ENCODE measurements at regions not wholly inside any gene's neighbourhood (a gene's known extent, or its start where the extent isn't known, plus 50 kb on each side); places are given as distances from the start of the nearest gene placed in this dataset.

DNA sequence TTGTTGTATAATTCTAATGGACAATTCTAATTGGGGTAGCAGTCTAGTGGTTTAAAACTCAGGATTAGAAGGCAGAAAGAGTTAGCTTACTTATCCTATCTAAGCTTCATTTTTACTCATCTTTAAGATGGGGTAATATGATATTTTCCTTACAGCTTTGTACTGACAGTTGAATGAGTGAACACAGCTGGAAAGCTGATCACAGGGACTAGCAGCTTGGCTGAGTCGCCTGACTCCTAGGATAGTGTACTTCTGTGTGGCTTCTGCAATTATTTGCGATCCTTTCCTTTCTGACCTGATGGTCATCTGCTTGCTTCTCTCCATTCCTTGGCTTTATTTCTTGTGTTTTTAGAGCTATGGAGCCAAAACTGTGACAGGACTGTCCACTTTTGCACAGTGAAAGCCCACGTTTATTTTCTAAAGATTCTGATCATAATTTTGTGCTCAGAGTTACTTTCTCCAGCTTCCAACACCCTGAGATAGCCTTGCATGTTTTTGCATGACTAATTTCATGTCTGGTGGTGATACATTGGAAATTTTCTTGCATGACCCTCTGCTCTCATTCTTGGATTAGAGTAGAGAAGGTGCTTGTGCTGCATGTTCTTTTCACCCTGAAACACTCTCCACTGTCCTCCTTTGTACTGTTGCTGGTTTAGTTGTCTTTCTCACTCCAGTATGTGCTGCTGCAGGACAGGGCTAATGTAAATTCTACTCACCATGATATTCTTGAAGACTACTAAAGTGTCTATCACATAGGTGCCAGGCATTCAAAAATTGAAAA, 377.0 kb upstream of the ATP2B1 start:
- intact Hi-C loops (cut with DNase I): no loop called here
- Histone ChIP-seq H3K4me3 (no peak overlapping the region), H3K27ac (no peak overlapping the region), H3K4me1 (no peaks in the 10 kb centered on the region), H3K9ac (ENCODE audit: low read depth in 2 of 2, low read length in 2 of 2) (no peak overlapping the region), H3K9me3 (no peaks in the 10 kb centered on the region), H3K27me3 (no peaks in the 10 kb centered on the region), H3K36me3 (no peaks in the 10 kb centered on the region)
- TF ChIP-seq, protein P1, sequence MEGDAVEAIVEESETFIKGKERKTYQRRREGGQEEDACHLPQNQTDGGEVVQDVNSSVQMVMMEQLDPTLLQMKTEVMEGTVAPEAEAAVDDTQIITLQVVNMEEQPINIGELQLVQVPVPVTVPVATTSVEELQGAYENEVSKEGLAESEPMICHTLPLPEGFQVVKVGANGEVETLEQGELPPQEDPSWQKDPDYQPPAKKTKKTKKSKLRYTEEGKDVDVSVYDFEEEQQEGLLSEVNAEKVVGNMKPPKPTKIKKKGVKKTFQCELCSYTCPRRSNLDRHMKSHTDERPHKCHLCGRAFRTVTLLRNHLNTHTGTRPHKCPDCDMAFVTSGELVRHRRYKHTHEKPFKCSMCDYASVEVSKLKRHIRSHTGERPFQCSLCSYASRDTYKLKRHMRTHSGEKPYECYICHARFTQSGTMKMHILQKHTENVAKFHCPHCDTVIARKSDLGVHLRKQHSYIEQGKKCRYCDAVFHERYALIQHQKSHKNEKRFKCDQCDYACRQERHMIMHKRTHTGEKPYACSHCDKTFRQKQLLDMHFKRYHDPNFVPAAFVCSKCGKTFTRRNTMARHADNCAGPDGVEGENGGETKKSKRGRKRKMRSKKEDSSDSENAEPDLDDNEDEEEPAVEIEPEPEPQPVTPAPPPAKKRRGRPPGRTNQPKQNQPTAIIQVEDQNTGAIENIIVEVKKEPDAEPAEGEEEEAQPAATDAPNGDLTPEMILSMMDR (IDR thresholded peaks at IDR 0.05): no peak
- DNase-seq: no peak

DNA sequence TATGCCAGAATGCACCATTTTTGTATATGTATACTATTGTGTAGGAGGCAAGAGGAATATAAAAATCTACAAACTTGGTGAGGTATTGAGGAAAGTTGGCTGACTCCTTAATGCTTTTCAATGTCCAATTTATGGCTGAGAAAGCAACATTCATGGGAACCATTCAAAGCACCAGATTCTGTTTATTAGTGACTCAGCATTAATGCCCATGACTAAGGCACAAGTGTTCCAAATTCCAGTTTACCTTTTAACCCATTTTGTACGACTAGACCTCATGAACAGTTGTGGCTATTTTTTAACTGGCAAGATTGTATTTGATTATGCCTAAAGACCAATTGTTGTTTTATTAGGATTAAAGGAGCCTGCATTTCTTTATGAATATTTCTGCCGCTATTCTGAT, 375.4 kb upstream of the ATP2B1 start:
- Histone ChIP-seq H3K4me1 (no peaks in the 10 kb centered on the region), H3K27me3 (no peaks in the 10 kb centered on the region), H3K36me3 (no peaks in the 10 kb centered on the region), H3K4me3 (no peak overlapping the region), H3K9ac (ENCODE audit: low read depth in 2 of 2, low read length in 2 of 2) (no peak overlapping the region), H3K27ac (no peak overlapping the region), H3K9me3 (no peaks in the 10 kb centered on the region)
- TF ChIP-seq, protein P1 (IDR thresholded peaks at IDR 0.05): no peak
- intact Hi-C loops (cut with DNase I): no loop called here
- no peak for DNase-seq

DNA sequence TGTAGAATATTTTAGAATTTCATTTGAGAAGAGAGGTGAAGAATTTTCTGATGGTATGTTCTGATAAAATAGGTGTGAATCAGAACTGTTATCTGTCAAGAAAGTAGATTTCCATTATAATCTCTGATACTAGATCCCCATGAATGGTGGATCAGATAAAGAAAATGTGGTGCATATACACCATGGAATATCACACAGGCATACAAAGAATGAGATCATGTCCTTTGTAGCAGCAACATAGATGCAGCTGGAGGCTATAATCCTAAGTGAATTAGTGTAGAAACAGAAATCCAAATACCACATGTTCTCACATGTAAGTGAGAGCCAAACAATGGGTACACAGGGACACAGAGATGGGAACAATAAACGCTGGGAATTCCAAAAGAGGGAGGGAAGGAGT, 372.0 kb upstream of the ATP2B1 start:
- no peak for DNase-seq
- intact Hi-C loops (cut with DNase I): no loop called here
- H3K4me3 ChIP-seq: no peak overlapping the region
- no peaks in the 10 kb centered on the region for H3K9me3 ChIP-seq
- H3K27me3 ChIP-seq: no peaks in the 10 kb centered on the region
- no peak overlapping the region for H3K9ac ChIP-seq (ENCODE audit: low read depth in 2 of 2, low read length in 2 of 2)
- TF ChIP-seq, protein P1 (IDR thresholded peaks at IDR 0.05): no peak
- no peaks in the 10 kb centered on the region for H3K36me3 ChIP-seq
- no peaks in the 10 kb centered on the region for H3K4me1 ChIP-seq
- no peak overlapping the region for H3K27ac ChIP-seq

GRCh38 chr12:90079529-90080210, 371.0 kb upstream of the ATP2B1 start:
- Histone ChIP-seq H3K36me3 (no peaks in the 10 kb centered on the region), H3K27ac (no peak overlapping the region), H3K4me1 (no peaks in the 10 kb centered on the region), H3K27me3 (no peaks in the 10 kb centered on the region), H3K9ac (ENCODE audit: low read depth in 2 of 2, low read length in 2 of 2) (no peak overlapping the region), H3K9me3 (no peaks in the 10 kb centered on the region), H3K4me3 (no peak overlapping the region)
- no peak for DNase-seq
- intact Hi-C loops (cut with DNase I): no loop called here
- TF ChIP-seq, protein P1 (IDR thresholded peaks at IDR 0.05): no peak

GRCh38 chr12:90078344-90078743, 369.7 kb upstream of the ATP2B1 start:
- Histone ChIP-seq H3K4me1 (no peaks in the 10 kb centered on the region), H3K9ac (ENCODE audit: low read depth in 2 of 2, low read length in 2 of 2) (no peak overlapping the region), H3K9me3 (no peaks in the 10 kb centered on the region), H3K27ac (no peak overlapping the region), H3K27me3 (no peaks in the 10 kb centered on the region), H3K4me3 (no peak overlapping the region), H3K36me3 (no peaks in the 10 kb centered on the region)
- DNase-seq: no peak
- TF ChIP-seq, protein P1 (IDR thresholded peaks at IDR 0.05): no peak
- intact Hi-C loops (cut with DNase I): no loop called here

Data from colonic mucosa (tissue), 4 donors.